ENCODE measurements at regions not wholly inside any gene's neighbourhood (a gene's known extent, or its start where the extent isn't known, plus 50 kb on each side); places are given as distances from the start of the nearest gene placed in this dataset.

- Histone ChIP-seq H3K4me2 (ENCODE audit: low read depth, low read length) (no peak overlapping the region), H3K4me3 (ENCODE audit: low read length) (no peak overlapping the region), H4K20me1 (ENCODE audit: insufficient read depth, low read length) (no peaks in the 10 kb centered on the region), H3K79me2 (ENCODE audit: low read length) (no peaks in the 10 kb centered on the region), H3K27ac (ENCODE audit: low read length) (no peak overlapping the region), H3K9me2 (replicated peaks; ENCODE audit: insufficient read depth, low read length) (no peaks in the 10 kb centered on the region), H2AFZ (ENCODE audit: low read length) (no peak overlapping the region), H3F3A (ENCODE audit: insufficient read depth, low read length) (no peaks in the 10 kb centered on the region), H3K36me3 (replicated peaks; ENCODE audit: insufficient read depth, low read length) (no peaks in the 10 kb centered on the region), H3K4me1 (ENCODE audit: low read length) (no peaks in the 10 kb centered on the region), H3K9ac (ENCODE audit: low read length) (no peak overlapping the region), H3K9me3 (replicated peaks; ENCODE audit: insufficient read depth, low read length) (no peaks in the 10 kb centered on the region), H3K27me3 (replicated peaks; ENCODE audit: insufficient read depth, low read length) (no peaks in the 10 kb centered on the region)
- TF ChIP-seq EZH2 (optimal IDR thresholded peaks at IDR 0.05; ENCODE audit: low read depth, low read length) (no peak), CTCF (IDR thresholded peaks at IDR 0.05; ENCODE audit: low read length) (no peak), EZH2phosphoT487 (IDR thresholded peaks at IDR 0.05; ENCODE audit: low read length) (no peak)
- no peak for DNase-seq
Measured at GRCh38 chr11:23732026-23732425, 764.8 kb upstream of the LUZP2 start.

GRCh38 chr11:23746896-23747295, 750.0 kb upstream of the LUZP2 start:
- Histone ChIP-seq H3K36me3 (replicated peaks; ENCODE audit: insufficient read depth, low read length) (no peaks in the 10 kb centered on the region), H4K20me1 (ENCODE audit: insufficient read depth, low read length) (no peaks in the 10 kb centered on the region), H3K27ac (ENCODE audit: low read length) (no peak overlapping the region), H3K9me3 (replicated peaks; ENCODE audit: insufficient read depth, low read length) (no peaks in the 10 kb centered on the region), H3K4me2 (ENCODE audit: low read depth, low read length) (no peak overlapping the region), H3K9me2 (replicated peaks; ENCODE audit: insufficient read depth, low read length) (no peaks in the 10 kb centered on the region), H3K79me2 (ENCODE audit: low read length) (no peaks in the 10 kb centered on the region), H3K27me3 (replicated peaks; ENCODE audit: insufficient read depth, low read length) (no peaks in the 10 kb centered on the region), H3K4me3 (ENCODE audit: low read length) (no peak overlapping the region), H3K9ac (ENCODE audit: low read length) (no peak overlapping the region), H3K4me1 (ENCODE audit: low read length) (no peaks in the 10 kb centered on the region), H3F3A (ENCODE audit: insufficient read depth, low read length) (no peaks in the 10 kb centered on the region), H2AFZ (ENCODE audit: low read length) (no peak overlapping the region)
- no peak for DNase-seq
- no peak for TF ChIP-seq EZH2 (optimal IDR thresholded peaks at IDR 0.05; ENCODE audit: low read depth, low read length)
- no peak for TF ChIP-seq EZH2phosphoT487 (IDR thresholded peaks at IDR 0.05; ENCODE audit: low read length)
- TF ChIP-seq CTCF (IDR thresholded peaks at IDR 0.05; ENCODE audit: low read length), result no peak

GRCh38 chr11:23749762-23750430, 747.0 kb upstream of the LUZP2 start:
- Histone ChIP-seq H3K36me3 (replicated peaks; ENCODE audit: insufficient read depth, low read length) (no peaks in the 10 kb centered on the region), H2AFZ (ENCODE audit: low read length) (no peak overlapping the region), H3K27me3 (replicated peaks; ENCODE audit: insufficient read depth, low read length) (no peaks in the 10 kb centered on the region), H3K4me3 (ENCODE audit: low read length) (no peak overlapping the region), H3K9me3 (replicated peaks; ENCODE audit: insufficient read depth, low read length) (no peaks in the 10 kb centered on the region), H3K27ac (ENCODE audit: low read length) (no peak overlapping the region), H3F3A (ENCODE audit: insufficient read depth, low read length) (no peaks in the 10 kb centered on the region), H3K4me2 (ENCODE audit: low read depth, low read length) (no peak overlapping the region), H3K9ac (ENCODE audit: low read length) (no peak overlapping the region), H4K20me1 (ENCODE audit: insufficient read depth, low read length) (no peaks in the 10 kb centered on the region), H3K9me2 (replicated peaks; ENCODE audit: insufficient read depth, low read length) (no peaks in the 10 kb centered on the region), H3K4me1 (ENCODE audit: low read length) (no peaks in the 10 kb centered on the region), H3K79me2 (ENCODE audit: low read length) (no peaks in the 10 kb centered on the region)
- TF ChIP-seq EZH2phosphoT487 (IDR thresholded peaks at IDR 0.05; ENCODE audit: low read length) (no peak), EZH2 (optimal IDR thresholded peaks at IDR 0.05; ENCODE audit: low read depth, low read length) (no peak), CTCF (IDR thresholded peaks at IDR 0.05; ENCODE audit: low read length) (no peak)
- no peak for DNase-seq

All from MM.1S (cell line).